PC-9 (cell line): ENCODE measurements at regions not wholly inside any gene's neighbourhood (a gene's known extent, or its start where the extent isn't known, plus 50 kb on each side); places are given as distances from the start of the nearest gene placed in this dataset.

Source experiments
- BruUV-seq: library from RNA; stranded (reverse); fragments of 400-500 nt; replicated peaks from 2 replicates; lab custom pipeline; 2021; lab: Mats Ljungman, UMichigan
- CTCF ChIA-PET: fragments of 300-600 bp; sonication (Branson Sonifier 250); formaldehyde crosslinking; loops from one replicate; lab custom pipeline; 2022; ENCODE audit warnings: antibody characterized with exemption; lab: Charles Lee
- POLR2A ChIA-PET: fragments of 300-600 bp; sonication (Branson Sonifier 250); formaldehyde crosslinking; loops from one replicate; lab custom pipeline; 2022; ENCODE audit warnings: antibody characterized with exemption; ENCODE audit not compliant: unreplicated experiment; lab: Charles Lee
- DNase-seq, 2 experiments: peaks; one replicate each; pipeline versions ENCODE4 v3.0.0 to v3.0.0-alpha.2; 2015 to 2022; ENCODE audit warnings: mixed read lengths in 1 of 2
- H2AFZ ChIP-seq: fragments of 200-600 bp; sonication (generic); 2 replicates; pipeline ENCODE4 v1.8.1; 2017; ENCODE audit warnings: antibody characterized with exemption
- H3F3A ChIP-seq: fragments of 200-600 bp; sonication (generic); 2 replicates; pipeline ENCODE4 v1.8.1; 2017; ENCODE audit warnings: antibody characterized with exemption, mild to moderate bottlenecking, low read depth; ENCODE audit not compliant: insufficient read depth
- H3K27ac ChIP-seq: fragments of 200-600 bp; sonication (generic); 2 replicates; pipeline ENCODE4 v1.6.1; 2016; ENCODE audit warnings: mixed run types
- H3K27me3 ChIP-seq: fragments of 200-600 bp; sonication (generic); 2 replicates; pipeline ENCODE4 v1.6.1; 2016; ENCODE audit warnings: low read depth, mixed run types; ENCODE audit not compliant: insufficient read depth
- H3K36me3 ChIP-seq: fragments of 200-600 bp; sonication (generic); 2 replicates; pipeline ENCODE4 v1.6.1; 2016; ENCODE audit warnings: low read depth, mixed run types
- H3K4me1 ChIP-seq: fragments of 200-600 bp; sonication (generic); replicated peaks from 2 replicates; pipeline ENCODE4 v1.6.1; 2016; ENCODE audit warnings: mixed run types; ENCODE audit not compliant: insufficient read depth
- H3K4me2 ChIP-seq: fragments of 200-600 bp; sonication (generic); 2 replicates; pipeline ENCODE4 v1.6.1; 2017; ENCODE audit warnings: mixed run types
- H3K4me3 ChIP-seq: fragments of 200-600 bp; sonication (generic); 2 replicates; pipeline ENCODE4 v1.6.1; 2016; ENCODE audit warnings: mixed run types
- H3K79me2 ChIP-seq: fragments of 200-600 bp; sonication (generic); 2 replicates; pipeline ENCODE4 v1.6.1; 2017; ENCODE audit warnings: low read depth, mixed run types
- H3K9me2 ChIP-seq: fragments of 200-600 bp; sonication (generic); 2 replicates; pipeline ENCODE4 v1.8.1; 2017; ENCODE audit warnings: mild to moderate bottlenecking; ENCODE audit not compliant: insufficient read depth
- H3K9me3 ChIP-seq: fragments of 200-600 bp; sonication (generic); 2 replicates; pipeline ENCODE4 v1.8.1; 2016; ENCODE audit warnings: low read depth; ENCODE audit not compliant: insufficient read depth
- H4K20me1 ChIP-seq: fragments of 200-600 bp; sonication (generic); 2 replicates; pipeline ENCODE4 v1.8.1; 2017; ENCODE audit not compliant: insufficient read depth
- EZH2 ChIP-seq: fragments of 200-600 bp; sonication (generic); IDR thresholded peaks from 2 replicates; pipeline ENCODE4 v1.8.0; 2017; ENCODE audit warnings: antibody characterized with exemption, low read depth
- intact Hi-C: fragments of 100-400 bp; cut with micrococcal nuclease; formaldehyde crosslinking; loops from one replicate; pipeline ENCODE4 v1.10.0; 2022; ENCODE audit not compliant: unreplicated experiment
- TF ChIP-seq, protein P1 (sequence below): fragments of 200-600 bp; sonication (generic); conservative IDR thresholded peaks from 2 replicates; pipeline ENCODE4 v1.6.1; 2017; ENCODE audit warnings: mixed run types, antibody characterized with exemption, mild to moderate bottlenecking, moderate library complexity

- Histone ChIP-seq H3K4me3 (no peak overlapping the region), H2AFZ (peak overlapping the region; percentile 45; the same call in 1 of the 2 replicates), H3F3A (no peaks in the 10 kb centered on the region), H3K4me2 (no peak overlapping the region), H3K27ac (no peak overlapping the region), H4K20me1 (no peaks in the 10 kb centered on the region), H3K36me3 (no peaks in the 10 kb centered on the region), H3K4me1 (peaks cover 16% of the 10 kb centered on the region), H3K79me2 (no peaks in the 10 kb centered on the region), H3K9me2 (no peaks in the 10 kb centered on the region), H3K27me3 (no peaks in the 10 kb centered on the region), H3K9me3 (no peaks in the 10 kb centered on the region)
- intact Hi-C loops: no loop called here
- ChIA-PET POLR2A (interaction anchor here (0.6 to 0.7 kb wide), 2 partner anchors 51 to 126 kb away, joined by 4 to 5 read pairs; no protein-coding TSS in a partner anchor), CTCF (no interaction called here)
- no peak for DNase-seq
- no peak for TF ChIP-seq EZH2
- TF ChIP-seq, protein P1, sequence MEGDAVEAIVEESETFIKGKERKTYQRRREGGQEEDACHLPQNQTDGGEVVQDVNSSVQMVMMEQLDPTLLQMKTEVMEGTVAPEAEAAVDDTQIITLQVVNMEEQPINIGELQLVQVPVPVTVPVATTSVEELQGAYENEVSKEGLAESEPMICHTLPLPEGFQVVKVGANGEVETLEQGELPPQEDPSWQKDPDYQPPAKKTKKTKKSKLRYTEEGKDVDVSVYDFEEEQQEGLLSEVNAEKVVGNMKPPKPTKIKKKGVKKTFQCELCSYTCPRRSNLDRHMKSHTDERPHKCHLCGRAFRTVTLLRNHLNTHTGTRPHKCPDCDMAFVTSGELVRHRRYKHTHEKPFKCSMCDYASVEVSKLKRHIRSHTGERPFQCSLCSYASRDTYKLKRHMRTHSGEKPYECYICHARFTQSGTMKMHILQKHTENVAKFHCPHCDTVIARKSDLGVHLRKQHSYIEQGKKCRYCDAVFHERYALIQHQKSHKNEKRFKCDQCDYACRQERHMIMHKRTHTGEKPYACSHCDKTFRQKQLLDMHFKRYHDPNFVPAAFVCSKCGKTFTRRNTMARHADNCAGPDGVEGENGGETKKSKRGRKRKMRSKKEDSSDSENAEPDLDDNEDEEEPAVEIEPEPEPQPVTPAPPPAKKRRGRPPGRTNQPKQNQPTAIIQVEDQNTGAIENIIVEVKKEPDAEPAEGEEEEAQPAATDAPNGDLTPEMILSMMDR: no peak
- BruUV-seq: no TSS peak
These were observed 130.7 kb upstream of the RCN1 start for GRCh38 chr11:31960126-31960525.

- Histone ChIP-seq H3F3A (no peaks in the 10 kb centered on the region), H3K36me3 (no peaks in the 10 kb centered on the region), H3K9me3 (no peaks in the 10 kb centered on the region), H3K27ac (no peak overlapping the region), H4K20me1 (no peaks in the 10 kb centered on the region), H2AFZ (peak overlapping the region; percentile 45; the same call in 1 of the 2 replicates), H3K4me1 (peaks cover 16% of the 10 kb centered on the region), H3K79me2 (no peaks in the 10 kb centered on the region), H3K4me3 (no peak overlapping the region), H3K4me2 (no peak overlapping the region), H3K27me3 (no peaks in the 10 kb centered on the region), H3K9me2 (no peaks in the 10 kb centered on the region)
- CTCF ChIA-PET: interaction anchor here (0.9 kb wide), 1 partner anchor 88 kb away, joined by 4 read pairs; no protein-coding TSS in a partner anchor
- DNase-seq: peak in 1 of 2 experiments; percentile 89
- intact Hi-C loops: loop anchor here (2.0 to 5.0 kb wide), 2 partner anchors 472 to 723 kb away; no protein-coding TSS in a partner anchor
- no TSS peak for BruUV-seq
- POLR2A ChIA-PET: interaction anchor here (0.6 to 0.7 kb wide), 2 partner anchors 52 to 126 kb away, joined by 4 to 5 read pairs; no protein-coding TSS in a partner anchor
- TF ChIP-seq EZH2: no peak
- TF ChIP-seq, protein P1: no peak
These were observed 131.2 kb upstream of the RCN1 start for GRCh38 chr11:31959716-31960115.

- no peak overlapping the region for H2AFZ ChIP-seq
- peak overlapping the region; percentile 17; the same call in 1 of the 2 replicates for H3K4me2 ChIP-seq
- no peaks in the 10 kb centered on the region for H3K9me3 ChIP-seq
- H3K27ac ChIP-seq: no peak overlapping the region
- peaks cover 16% of the 10 kb centered on the region for H3K4me1 ChIP-seq
- DNase-seq: peak; percentile 61 to 70
- no peaks in the 10 kb centered on the region for H4K20me1 ChIP-seq
- intact Hi-C loops: loop anchor here (1.0 to 5.0 kb wide), 4 partner anchors 317 to 721 kb away; no protein-coding TSS in a partner anchor
- CTCF ChIA-PET: interaction anchor here (0.9 to 1.2 kb wide), 3 partner anchors 49 to 851 kb away, joined by 3 to 4 read pairs (median 3); no protein-coding TSS in a partner anchor
- TF ChIP-seq, protein P1: peak; percentile 97
- TF ChIP-seq EZH2: no peak
- POLR2A ChIA-PET: interaction anchor here (0.5 kb wide), 1 partner anchor 308 kb away, joined by 3 read pairs; no protein-coding TSS in a partner anchor
- no TSS peak for BruUV-seq
- H3K4me3 ChIP-seq: no peak overlapping the region
- no peaks in the 10 kb centered on the region for H3K79me2 ChIP-seq
- no peaks in the 10 kb centered on the region for H3K9me2 ChIP-seq
- no peaks in the 10 kb centered on the region for H3K27me3 ChIP-seq
- H3F3A ChIP-seq: no peaks in the 10 kb centered on the region
- no peaks in the 10 kb centered on the region for H3K36me3 ChIP-seq
These were observed 132.7 kb upstream of the RCN1 start for GRCh38 chr11:31958076-31958735.
